DOHH2 (cell line): ENCODE measurements at regions not wholly inside any gene's neighbourhood (a gene's known extent, or its start where the extent isn't known, plus 50 kb on each side); places are given as distances from the start of the nearest gene placed in this dataset.

Experiments
- H3F3A ChIP-seq: fragments of 200-600 bp; sonication (generic), shearing (Covaris generic); 2 replicates; pipeline ENCODE4 v1.6.0; 2016; ENCODE audit warnings: antibody characterized with exemption, mild to moderate bottlenecking; ENCODE audit not compliant: control insufficient read depth, insufficient read depth
- H3K27ac ChIP-seq: fragments of 200-600 bp; sonication (generic); 2 replicates; pipeline ENCODE4 v1.5.1; 2014; ENCODE audit warnings: low read depth, mild to moderate bottlenecking, low read length, moderate library complexity
- H3K27me3 ChIP-seq: fragments of 200-600 bp; sonication (generic); 2 replicates; pipeline ENCODE4 v1.6.1; 2014; ENCODE audit warnings: mild to moderate bottlenecking, low read length, mixed read lengths; ENCODE audit not compliant: control insufficient read depth
- H3K36me3 ChIP-seq: fragments of 200-600 bp; sonication (generic); 2 replicates; pipeline ENCODE4 v1.6.1; 2014; ENCODE audit warnings: mild to moderate bottlenecking, low read length, moderate library complexity, mixed read lengths; ENCODE audit not compliant: control insufficient read depth
- H3K4me1 ChIP-seq: fragments of 200-600 bp; sonication (generic); 2 replicates; pipeline ENCODE4 v1.6.1; 2014; ENCODE audit warnings: mild to moderate bottlenecking, low read length, mixed read lengths; ENCODE audit not compliant: control insufficient read depth
- H3K4me2 ChIP-seq: fragments of 200-600 bp; sonication (generic); 2 replicates; pipeline ENCODE4 v1.6.0; 2014; ENCODE audit warnings: mild to moderate bottlenecking, low read length, moderate library complexity
- H3K4me3 ChIP-seq: fragments of 200-600 bp; sonication (generic); 2 replicates; pipeline ENCODE4 v1.5.1; 2014; ENCODE audit warnings: mild to moderate bottlenecking, low read length, mixed read lengths
- H3K79me2 ChIP-seq: fragments of 200-600 bp; sonication (generic); 2 replicates; pipeline ENCODE4 v1.6.1; 2014; ENCODE audit warnings: mild to moderate bottlenecking, low read length, mixed read lengths; ENCODE audit not compliant: control insufficient read depth
- H3K9me2 ChIP-seq: fragments of 200-600 bp; sonication (generic); replicated peaks from 2 replicates; pipeline ENCODE4 v1.6.1; 2014; ENCODE audit warnings: mild to moderate bottlenecking, low read length, mixed read lengths; ENCODE audit not compliant: control insufficient read depth
- H3K9me3 ChIP-seq: fragments of 200-600 bp; sonication (generic); 2 replicates; pipeline ENCODE4 v1.6.1; 2014; ENCODE audit warnings: antibody characterized with exemption, low read length, mixed read lengths; ENCODE audit not compliant: control insufficient read depth, insufficient read depth
- H4K20me1 ChIP-seq: fragments of 200-600 bp; sonication (generic); 2 replicates; pipeline ENCODE4 v1.6.0; 2014; ENCODE audit warnings: low read depth, mild to moderate bottlenecking, antibody characterized with exemption, low read length, moderate library complexity; ENCODE audit not compliant: control insufficient read depth, insufficient read depth
- CTCF ChIP-seq: fragments of 200-600 bp; sonication (generic); IDR thresholded peaks from one replicate; pipeline ENCODE4 v1.5.1; 2014; ENCODE audit warnings: antibody characterized with exemption, mild to moderate bottlenecking, low read depth, low read length; ENCODE audit not compliant: poor library complexity, severe bottlenecking
- EZH2phosphoT487 ChIP-seq: fragments of 200-600 bp; sonication (generic); IDR thresholded peaks from 2 replicates; pipeline ENCODE4 v1.6.1; 2017; ENCODE audit warnings: borderline replicate concordance, mild to moderate bottlenecking, antibody characterized with exemption, low read length, moderate library complexity, mixed read lengths

- no peaks in the 10 kb centered on the region for H3K79me2 ChIP-seq
- no peaks in the 10 kb centered on the region for H3K9me3 ChIP-seq
- H3K36me3 ChIP-seq, result no peaks in the 10 kb centered on the region
- H4K20me1 ChIP-seq, result no peaks in the 10 kb centered on the region
- H3K4me1 ChIP-seq, result no peaks in the 10 kb centered on the region
- H3K27me3 ChIP-seq, result no peaks in the 10 kb centered on the region
- no peaks in the 10 kb centered on the region for H3K9me2 ChIP-seq
- no peak overlapping the region for H3K27ac ChIP-seq
- no peak overlapping the region for H3K4me3 ChIP-seq
- no peak overlapping the region for H3K4me2 ChIP-seq
- TF ChIP-seq CTCF, result no peak
- TF ChIP-seq EZH2phosphoT487, result no peak
- H3F3A ChIP-seq, result no peaks in the 10 kb centered on the region
Observed at GRCh38 chr12:126428769-126429168, 1363.5 kb downstream of the AACS start.

DNA sequence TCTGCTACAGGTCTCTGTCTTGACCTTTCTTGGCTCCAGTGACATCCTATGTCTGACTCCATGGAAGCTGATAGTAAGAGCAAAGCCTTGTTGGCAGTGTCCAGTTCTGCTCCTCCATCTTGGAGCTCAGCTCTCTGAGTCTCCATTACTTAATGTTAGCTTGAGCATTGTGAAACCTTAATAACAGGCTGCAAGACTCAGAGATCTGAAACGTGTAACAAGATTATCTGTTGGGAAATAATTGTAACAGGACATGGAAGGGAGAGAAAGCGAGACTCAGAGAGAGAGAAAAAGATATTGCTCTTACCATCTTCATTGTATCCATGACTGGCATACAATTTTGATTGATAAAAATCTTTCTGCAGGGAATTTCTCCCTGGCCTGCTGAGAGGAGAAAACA is 1365.7 kb downstream of the AACS start:
- H3K27ac ChIP-seq, result no peak overlapping the region

GRCh38 chr12:126431767-126432166 is 1366.5 kb downstream of the AACS start:
- Histone ChIP-seq H3K27ac (no peak overlapping the region), H3K9me2 (no peaks in the 10 kb centered on the region), H3K36me3 (no peaks in the 10 kb centered on the region), H3F3A (no peaks in the 10 kb centered on the region), H3K4me2 (no peak overlapping the region), H3K4me3 (no peak overlapping the region), H3K27me3 (no peaks in the 10 kb centered on the region), H3K79me2 (no peaks in the 10 kb centered on the region), H3K4me1 (no peaks in the 10 kb centered on the region), H3K9me3 (no peaks in the 10 kb centered on the region), H4K20me1 (no peaks in the 10 kb centered on the region)
- TF ChIP-seq CTCF (no peak), EZH2phosphoT487 (no peak)

More for the DNA sequence above, 1365.7 kb downstream of the AACS start:
- no peaks in the 10 kb centered on the region for H3K4me1 ChIP-seq
- TF ChIP-seq CTCF, result no peak
- no peak for TF ChIP-seq EZH2phosphoT487
- H3K27me3 ChIP-seq, result no peaks in the 10 kb centered on the region
- no peaks in the 10 kb centered on the region for H3F3A ChIP-seq
- no peaks in the 10 kb centered on the region for H4K20me1 ChIP-seq
- H3K4me3 ChIP-seq, result no peak overlapping the region
- H3K9me3 ChIP-seq, result no peaks in the 10 kb centered on the region
- no peaks in the 10 kb centered on the region for H3K36me3 ChIP-seq
- H3K4me2 ChIP-seq, result no peak overlapping the region
- H3K9me2 ChIP-seq, result no peaks in the 10 kb centered on the region
- no peaks in the 10 kb centered on the region for H3K79me2 ChIP-seq

DNA sequence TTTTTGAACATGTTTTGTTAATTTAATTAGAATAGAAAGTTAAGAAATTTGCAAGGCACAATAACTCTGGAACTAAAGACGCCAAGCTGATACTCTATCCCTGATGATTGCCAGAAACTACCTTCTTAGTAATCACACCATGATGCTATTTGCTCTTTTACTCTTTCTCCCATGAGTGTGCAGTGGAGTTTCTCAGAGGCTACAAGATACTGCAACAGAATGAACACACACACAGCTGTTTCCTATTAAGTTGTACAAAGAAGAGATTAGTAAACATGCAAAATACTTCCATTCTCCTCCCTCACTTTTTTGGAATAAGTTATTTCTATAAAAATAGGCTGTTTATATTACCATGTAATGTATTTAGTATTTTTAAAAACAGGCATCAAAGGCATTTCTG is 1367.5 kb downstream of the AACS start:
- H3K27me3 ChIP-seq, result no peaks in the 10 kb centered on the region
- H3K4me1 ChIP-seq, result no peaks in the 10 kb centered on the region

More for the DNA sequence above, 1367.5 kb downstream of the AACS start:
- TF ChIP-seq CTCF, result no peak
- Histone ChIP-seq H3K36me3 (no peaks in the 10 kb centered on the region), H3K27ac (no peak overlapping the region), H3K4me2 (no peak overlapping the region), H4K20me1 (no peaks in the 10 kb centered on the region), H3K9me2 (no peaks in the 10 kb centered on the region), H3K79me2 (no peaks in the 10 kb centered on the region), H3K4me3 (no peak overlapping the region), H3K9me3 (no peaks in the 10 kb centered on the region), H3F3A (no peaks in the 10 kb centered on the region)
